K562 (cell line): ENCODE measurements at regions not wholly inside any gene's neighbourhood (a gene's known extent, or its start where the extent isn't known, plus 50 kb on each side); places are given as distances from the start of the nearest gene placed in this dataset.

Experiments used
- ARID4B ChIP-seq: sonication (generic); formaldehyde crosslinking; IDR thresholded peaks from 2 replicates; pipeline ENCODE4 v1.8.0; 2022; ENCODE audit warnings: mild to moderate bottlenecking, missing genetic modification reagents
- ASH1L ChIP-seq: fragments of 450-650 bp; IDR thresholded peaks from 2 replicates; pipeline ENCODE4 v1.6.1; 2018; ENCODE audit warnings: borderline replicate concordance, mild to moderate bottlenecking, low read depth; ENCODE audit not compliant: partially characterized antibody
- GABPB1 ChIP-seq: sonication (generic); formaldehyde crosslinking; IDR thresholded peaks from 2 replicates; pipeline ENCODE4 v1.8.0; 2022; ENCODE audit warnings: mild to moderate bottlenecking, missing genetic modification reagents
- YY1 ChIP-seq, 3 experiments: IDR thresholded peaks; 2 replicates each; pipeline ENCODE4 v1.6.1; 2011; ENCODE audit warnings: low read length in 2 of 3, mild to moderate bottlenecking in 2 of 3, moderate library complexity in 2 of 3, borderline replicate concordance in 1 of 3, control low read depth in 1 of 3, low read depth in 1 of 3; ENCODE audit not compliant: insufficient read depth in 3 of 3, insufficient replicate concordance in 2 of 3, control insufficient read depth in 1 of 3, insufficient read length in 1 of 3; ENCODE audit errors: extremely low read depth in 1 of 3
- ZNF395 ChIP-seq: fragments of 200-800 bp; sonication (Bioruptor generic); IDR thresholded peaks from 2 replicates; pipeline ENCODE4 v1.6.1; 2017; ENCODE audit warnings: missing genetic modification characterization, missing compliant biosample characterization
- TF ChIP-seq, protein P1 (sequence below): fragments of 450-650 bp; IDR thresholded peaks from 2 replicates; pipeline ENCODE4 v1.6.1; 2016; ENCODE audit warnings: mild to moderate bottlenecking, moderate library complexity
- TF ChIP-seq, protein P2 (sequence below): fragments of 250-450 bp; sonication (Bioruptor Pico); IDR thresholded peaks from 2 replicates; pipeline ENCODE4 v1.4.0; 2020; ENCODE audit warnings: borderline replicate concordance

- TF ChIP-seq, protein P1, sequence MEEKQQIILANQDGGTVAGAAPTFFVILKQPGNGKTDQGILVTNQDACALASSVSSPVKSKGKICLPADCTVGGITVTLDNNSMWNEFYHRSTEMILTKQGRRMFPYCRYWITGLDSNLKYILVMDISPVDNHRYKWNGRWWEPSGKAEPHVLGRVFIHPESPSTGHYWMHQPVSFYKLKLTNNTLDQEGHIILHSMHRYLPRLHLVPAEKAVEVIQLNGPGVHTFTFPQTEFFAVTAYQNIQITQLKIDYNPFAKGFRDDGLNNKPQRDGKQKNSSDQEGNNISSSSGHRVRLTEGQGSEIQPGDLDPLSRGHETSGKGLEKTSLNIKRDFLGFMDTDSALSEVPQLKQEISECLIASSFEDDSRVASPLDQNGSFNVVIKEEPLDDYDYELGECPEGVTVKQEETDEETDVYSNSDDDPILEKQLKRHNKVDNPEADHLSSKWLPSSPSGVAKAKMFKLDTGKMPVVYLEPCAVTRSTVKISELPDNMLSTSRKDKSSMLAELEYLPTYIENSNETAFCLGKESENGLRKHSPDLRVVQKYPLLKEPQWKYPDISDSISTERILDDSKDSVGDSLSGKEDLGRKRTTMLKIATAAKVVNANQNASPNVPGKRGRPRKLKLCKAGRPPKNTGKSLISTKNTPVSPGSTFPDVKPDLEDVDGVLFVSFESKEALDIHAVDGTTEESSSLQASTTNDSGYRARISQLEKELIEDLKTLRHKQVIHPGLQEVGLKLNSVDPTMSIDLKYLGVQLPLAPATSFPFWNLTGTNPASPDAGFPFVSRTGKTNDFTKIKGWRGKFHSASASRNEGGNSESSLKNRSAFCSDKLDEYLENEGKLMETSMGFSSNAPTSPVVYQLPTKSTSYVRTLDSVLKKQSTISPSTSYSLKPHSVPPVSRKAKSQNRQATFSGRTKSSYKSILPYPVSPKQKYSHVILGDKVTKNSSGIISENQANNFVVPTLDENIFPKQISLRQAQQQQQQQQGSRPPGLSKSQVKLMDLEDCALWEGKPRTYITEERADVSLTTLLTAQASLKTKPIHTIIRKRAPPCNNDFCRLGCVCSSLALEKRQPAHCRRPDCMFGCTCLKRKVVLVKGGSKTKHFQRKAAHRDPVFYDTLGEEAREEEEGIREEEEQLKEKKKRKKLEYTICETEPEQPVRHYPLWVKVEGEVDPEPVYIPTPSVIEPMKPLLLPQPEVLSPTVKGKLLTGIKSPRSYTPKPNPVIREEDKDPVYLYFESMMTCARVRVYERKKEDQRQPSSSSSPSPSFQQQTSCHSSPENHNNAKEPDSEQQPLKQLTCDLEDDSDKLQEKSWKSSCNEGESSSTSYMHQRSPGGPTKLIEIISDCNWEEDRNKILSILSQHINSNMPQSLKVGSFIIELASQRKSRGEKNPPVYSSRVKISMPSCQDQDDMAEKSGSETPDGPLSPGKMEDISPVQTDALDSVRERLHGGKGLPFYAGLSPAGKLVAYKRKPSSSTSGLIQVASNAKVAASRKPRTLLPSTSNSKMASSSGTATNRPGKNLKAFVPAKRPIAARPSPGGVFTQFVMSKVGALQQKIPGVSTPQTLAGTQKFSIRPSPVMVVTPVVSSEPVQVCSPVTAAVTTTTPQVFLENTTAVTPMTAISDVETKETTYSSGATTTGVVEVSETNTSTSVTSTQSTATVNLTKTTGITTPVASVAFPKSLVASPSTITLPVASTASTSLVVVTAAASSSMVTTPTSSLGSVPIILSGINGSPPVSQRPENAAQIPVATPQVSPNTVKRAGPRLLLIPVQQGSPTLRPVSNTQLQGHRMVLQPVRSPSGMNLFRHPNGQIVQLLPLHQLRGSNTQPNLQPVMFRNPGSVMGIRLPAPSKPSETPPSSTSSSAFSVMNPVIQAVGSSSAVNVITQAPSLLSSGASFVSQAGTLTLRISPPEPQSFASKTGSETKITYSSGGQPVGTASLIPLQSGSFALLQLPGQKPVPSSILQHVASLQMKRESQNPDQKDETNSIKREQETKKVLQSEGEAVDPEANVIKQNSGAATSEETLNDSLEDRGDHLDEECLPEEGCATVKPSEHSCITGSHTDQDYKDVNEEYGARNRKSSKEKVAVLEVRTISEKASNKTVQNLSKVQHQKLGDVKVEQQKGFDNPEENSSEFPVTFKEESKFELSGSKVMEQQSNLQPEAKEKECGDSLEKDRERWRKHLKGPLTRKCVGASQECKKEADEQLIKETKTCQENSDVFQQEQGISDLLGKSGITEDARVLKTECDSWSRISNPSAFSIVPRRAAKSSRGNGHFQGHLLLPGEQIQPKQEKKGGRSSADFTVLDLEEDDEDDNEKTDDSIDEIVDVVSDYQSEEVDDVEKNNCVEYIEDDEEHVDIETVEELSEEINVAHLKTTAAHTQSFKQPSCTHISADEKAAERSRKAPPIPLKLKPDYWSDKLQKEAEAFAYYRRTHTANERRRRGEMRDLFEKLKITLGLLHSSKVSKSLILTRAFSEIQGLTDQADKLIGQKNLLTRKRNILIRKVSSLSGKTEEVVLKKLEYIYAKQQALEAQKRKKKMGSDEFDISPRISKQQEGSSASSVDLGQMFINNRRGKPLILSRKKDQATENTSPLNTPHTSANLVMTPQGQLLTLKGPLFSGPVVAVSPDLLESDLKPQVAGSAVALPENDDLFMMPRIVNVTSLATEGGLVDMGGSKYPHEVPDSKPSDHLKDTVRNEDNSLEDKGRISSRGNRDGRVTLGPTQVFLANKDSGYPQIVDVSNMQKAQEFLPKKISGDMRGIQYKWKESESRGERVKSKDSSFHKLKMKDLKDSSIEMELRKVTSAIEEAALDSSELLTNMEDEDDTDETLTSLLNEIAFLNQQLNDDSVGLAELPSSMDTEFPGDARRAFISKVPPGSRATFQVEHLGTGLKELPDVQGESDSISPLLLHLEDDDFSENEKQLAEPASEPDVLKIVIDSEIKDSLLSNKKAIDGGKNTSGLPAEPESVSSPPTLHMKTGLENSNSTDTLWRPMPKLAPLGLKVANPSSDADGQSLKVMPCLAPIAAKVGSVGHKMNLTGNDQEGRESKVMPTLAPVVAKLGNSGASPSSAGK, result no peak
- TF ChIP-seq ASH1L (no peak), GABPB1 (CRISPR knock-in tag) (no peak), ZNF395 (CRISPR knock-in tag) (no peak), ARID4B (CRISPR knock-in tag) (no peak), YY1 (IDR thresholded peaks at IDR 0.05; ENCODE audit: borderline replicate concordance in 1 of 3, control insufficient read depth in 1 of 3, extremely low read depth in 1 of 3, insufficient read depth in 3 of 3, insufficient read length in 1 of 3, insufficient replicate concordance in 2 of 3, low read depth in 1 of 3, low read length in 2 of 3) (no peak)
- TF ChIP-seq, protein P2, sequence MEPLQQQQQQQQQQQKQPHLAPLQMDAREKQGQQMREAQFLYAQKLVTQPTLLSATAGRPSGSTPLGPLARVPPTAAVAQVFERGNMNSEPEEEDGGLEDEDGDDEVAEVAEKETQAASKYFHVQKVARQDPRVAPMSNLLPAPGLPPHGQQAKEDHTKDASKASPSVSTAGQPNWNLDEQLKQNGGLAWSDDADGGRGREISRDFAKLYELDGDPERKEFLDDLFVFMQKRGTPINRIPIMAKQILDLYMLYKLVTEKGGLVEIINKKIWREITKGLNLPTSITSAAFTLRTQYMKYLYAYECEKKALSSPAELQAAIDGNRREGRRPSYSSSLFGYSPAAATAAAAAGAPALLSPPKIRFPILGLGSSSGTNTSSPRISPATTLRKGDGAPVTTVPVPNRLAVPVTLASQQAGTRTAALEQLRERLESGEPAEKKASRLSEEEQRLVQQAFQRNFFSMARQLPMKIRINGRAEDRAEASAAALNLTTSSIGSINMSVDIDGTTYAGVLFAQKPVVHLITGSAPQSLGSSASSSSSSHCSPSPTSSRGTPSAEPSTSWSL (CRISPR knock-in tag), result no peak
Measured at GRCh38 chr1:219724440-219724839, 111.5 kb upstream of the ZC3H11B start (continued).
